ENCODE measurements at regions not wholly inside any gene's neighbourhood (a gene's known extent, or its start where the extent isn't known, plus 50 kb on each side); places are given as distances from the start of the nearest gene placed in this dataset.

DNA sequence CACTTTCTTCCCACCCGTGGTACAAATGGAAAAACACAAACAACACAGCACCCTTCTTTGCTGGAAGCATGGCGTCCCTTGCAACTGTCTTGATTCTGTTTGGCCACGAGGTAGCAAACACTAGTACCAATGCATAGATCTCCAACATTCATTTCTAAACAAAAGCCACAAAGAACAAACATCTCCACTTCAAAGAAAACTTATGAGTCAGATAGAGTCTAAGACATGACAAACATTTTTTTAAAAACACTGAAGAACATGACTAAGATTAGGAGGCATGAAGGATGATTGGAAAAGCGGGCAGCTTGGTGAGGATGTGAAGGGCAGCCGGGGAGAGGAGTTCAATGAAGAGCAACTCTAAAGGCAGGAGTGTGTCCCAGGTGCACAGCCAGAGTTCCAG lies 197.6 kb upstream of the FAM9B start (continued):
- TF ChIP-seq, protein P1, sequence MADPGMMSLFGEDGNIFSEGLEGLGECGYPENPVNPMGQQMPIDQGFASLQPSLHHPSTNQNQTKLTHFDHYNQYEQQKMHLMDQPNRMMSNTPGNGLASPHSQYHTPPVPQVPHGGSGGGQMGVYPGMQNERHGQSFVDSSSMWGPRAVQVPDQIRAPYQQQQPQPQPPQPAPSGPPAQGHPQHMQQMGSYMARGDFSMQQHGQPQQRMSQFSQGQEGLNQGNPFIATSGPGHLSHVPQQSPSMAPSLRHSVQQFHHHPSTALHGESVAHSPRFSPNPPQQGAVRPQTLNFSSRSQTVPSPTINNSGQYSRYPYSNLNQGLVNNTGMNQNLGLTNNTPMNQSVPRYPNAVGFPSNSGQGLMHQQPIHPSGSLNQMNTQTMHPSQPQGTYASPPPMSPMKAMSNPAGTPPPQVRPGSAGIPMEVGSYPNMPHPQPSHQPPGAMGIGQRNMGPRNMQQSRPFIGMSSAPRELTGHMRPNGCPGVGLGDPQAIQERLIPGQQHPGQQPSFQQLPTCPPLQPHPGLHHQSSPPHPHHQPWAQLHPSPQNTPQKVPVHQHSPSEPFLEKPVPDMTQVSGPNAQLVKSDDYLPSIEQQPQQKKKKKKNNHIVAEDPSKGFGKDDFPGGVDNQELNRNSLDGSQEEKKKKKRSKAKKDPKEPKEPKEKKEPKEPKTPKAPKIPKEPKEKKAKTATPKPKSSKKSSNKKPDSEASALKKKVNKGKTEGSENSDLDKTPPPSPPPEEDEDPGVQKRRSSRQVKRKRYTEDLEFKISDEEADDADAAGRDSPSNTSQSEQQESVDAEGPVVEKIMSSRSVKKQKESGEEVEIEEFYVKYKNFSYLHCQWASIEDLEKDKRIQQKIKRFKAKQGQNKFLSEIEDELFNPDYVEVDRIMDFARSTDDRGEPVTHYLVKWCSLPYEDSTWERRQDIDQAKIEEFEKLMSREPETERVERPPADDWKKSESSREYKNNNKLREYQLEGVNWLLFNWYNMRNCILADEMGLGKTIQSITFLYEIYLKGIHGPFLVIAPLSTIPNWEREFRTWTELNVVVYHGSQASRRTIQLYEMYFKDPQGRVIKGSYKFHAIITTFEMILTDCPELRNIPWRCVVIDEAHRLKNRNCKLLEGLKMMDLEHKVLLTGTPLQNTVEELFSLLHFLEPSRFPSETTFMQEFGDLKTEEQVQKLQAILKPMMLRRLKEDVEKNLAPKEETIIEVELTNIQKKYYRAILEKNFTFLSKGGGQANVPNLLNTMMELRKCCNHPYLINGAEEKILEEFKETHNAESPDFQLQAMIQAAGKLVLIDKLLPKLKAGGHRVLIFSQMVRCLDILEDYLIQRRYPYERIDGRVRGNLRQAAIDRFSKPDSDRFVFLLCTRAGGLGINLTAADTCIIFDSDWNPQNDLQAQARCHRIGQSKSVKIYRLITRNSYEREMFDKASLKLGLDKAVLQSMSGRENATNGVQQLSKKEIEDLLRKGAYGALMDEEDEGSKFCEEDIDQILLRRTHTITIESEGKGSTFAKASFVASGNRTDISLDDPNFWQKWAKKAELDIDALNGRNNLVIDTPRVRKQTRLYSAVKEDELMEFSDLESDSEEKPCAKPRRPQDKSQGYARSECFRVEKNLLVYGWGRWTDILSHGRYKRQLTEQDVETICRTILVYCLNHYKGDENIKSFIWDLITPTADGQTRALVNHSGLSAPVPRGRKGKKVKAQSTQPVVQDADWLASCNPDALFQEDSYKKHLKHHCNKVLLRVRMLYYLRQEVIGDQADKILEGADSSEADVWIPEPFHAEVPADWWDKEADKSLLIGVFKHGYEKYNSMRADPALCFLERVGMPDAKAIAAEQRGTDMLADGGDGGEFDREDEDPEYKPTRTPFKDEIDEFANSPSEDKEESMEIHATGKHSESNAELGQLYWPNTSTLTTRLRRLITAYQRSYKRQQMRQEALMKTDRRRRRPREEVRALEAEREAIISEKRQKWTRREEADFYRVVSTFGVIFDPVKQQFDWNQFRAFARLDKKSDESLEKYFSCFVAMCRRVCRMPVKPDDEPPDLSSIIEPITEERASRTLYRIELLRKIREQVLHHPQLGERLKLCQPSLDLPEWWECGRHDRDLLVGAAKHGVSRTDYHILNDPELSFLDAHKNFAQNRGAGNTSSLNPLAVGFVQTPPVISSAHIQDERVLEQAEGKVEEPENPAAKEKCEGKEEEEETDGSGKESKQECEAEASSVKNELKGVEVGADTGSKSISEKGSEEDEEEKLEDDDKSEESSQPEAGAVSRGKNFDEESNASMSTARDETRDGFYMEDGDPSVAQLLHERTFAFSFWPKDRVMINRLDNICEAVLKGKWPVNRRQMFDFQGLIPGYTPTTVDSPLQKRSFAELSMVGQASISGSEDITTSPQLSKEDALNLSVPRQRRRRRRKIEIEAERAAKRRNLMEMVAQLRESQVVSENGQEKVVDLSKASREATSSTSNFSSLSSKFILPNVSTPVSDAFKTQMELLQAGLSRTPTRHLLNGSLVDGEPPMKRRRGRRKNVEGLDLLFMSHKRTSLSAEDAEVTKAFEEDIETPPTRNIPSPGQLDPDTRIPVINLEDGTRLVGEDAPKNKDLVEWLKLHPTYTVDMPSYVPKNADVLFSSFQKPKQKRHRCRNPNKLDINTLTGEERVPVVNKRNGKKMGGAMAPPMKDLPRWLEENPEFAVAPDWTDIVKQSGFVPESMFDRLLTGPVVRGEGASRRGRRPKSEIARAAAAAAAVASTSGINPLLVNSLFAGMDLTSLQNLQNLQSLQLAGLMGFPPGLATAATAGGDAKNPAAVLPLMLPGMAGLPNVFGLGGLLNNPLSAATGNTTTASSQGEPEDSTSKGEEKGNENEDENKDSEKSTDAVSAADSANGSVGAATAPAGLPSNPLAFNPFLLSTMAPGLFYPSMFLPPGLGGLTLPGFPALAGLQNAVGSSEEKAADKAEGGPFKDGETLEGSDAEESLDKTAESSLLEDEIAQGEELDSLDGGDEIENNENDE (IDR thresholded peaks at IDR 0.05; ENCODE audit: insufficient replicate concordance, low read length), result no peak
- TF ChIP-seq TAF7 (optimal IDR thresholded peaks at IDR 0.05; ENCODE audit: borderline replicate concordance, low read depth, low read length), result no peak
